ENCODE measurements at regions not wholly inside any gene's neighbourhood (a gene's known extent, or its start where the extent isn't known, plus 50 kb on each side); places are given as distances from the start of the nearest gene placed in this dataset.

GRCh38 chr15:59885832-59886231 lies 118.3 kb upstream of the FOXB1 start:
- Mint-ChIP-seq H3K36me3 (ENCODE audit: insufficient read depth in 2 of 2) (no peaks in the 10 kb centered on the region), H3K27me3 (ENCODE audit: low read depth) (no peaks in the 10 kb centered on the region), H3K9me3 (peaks cover 0 to 3% of the 10 kb centered on the region in 2 donors), H3K27ac (no peak overlapping the region), H3K4me1 (ENCODE audit: low read depth) (no peaks in the 10 kb centered on the region), H3K4me3 (no peak overlapping the region)
- DNase-seq (no peak), ATAC-seq (replicated peaks in 1 of 2) (no peak)

- Mint-ChIP-seq H3K4me3 (no peak overlapping the region), H3K27me3 (ENCODE audit: low read depth) (no peaks in the 10 kb centered on the region), H3K27ac (no peak overlapping the region), H3K9me3 (no peaks in the 10 kb centered on the region), H3K4me1 (ENCODE audit: low read depth) (no peaks in the 10 kb centered on the region), H3K36me3 (ENCODE audit: insufficient read depth in 2 of 2) (no peaks in the 10 kb centered on the region)
- DNase-seq, result no peak
- ATAC-seq (replicated peaks in 1 of 2), result no peak
Observed at GRCh38 chr15:59879506-59880265, 124.4 kb upstream of the FOXB1 start.

GRCh38 chr15:59876140-59876539 lies 128.0 kb upstream of the FOXB1 start:
- no peak for ATAC-seq (replicated peaks in 1 of 2)
- H3K4me1 Mint-ChIP-seq (ENCODE audit: low read depth), result no peaks in the 10 kb centered on the region
- no peaks in the 10 kb centered on the region for H3K36me3 Mint-ChIP-seq (ENCODE audit: insufficient read depth in 2 of 2)
- H3K4me3 Mint-ChIP-seq, result no peak overlapping the region
- DNase-seq, result no peak
- peaks cover 4% of the 10 kb centered on the region for H3K27me3 Mint-ChIP-seq (ENCODE audit: low read depth)
- no peak overlapping the region for H3K27ac Mint-ChIP-seq
- H3K9me3 Mint-ChIP-seq, result no peaks in the 10 kb centered on the region

- Mint-ChIP-seq H3K36me3 (ENCODE audit: insufficient read depth in 2 of 2) (no peaks in the 10 kb centered on the region), H3K4me3 (no peak overlapping the region), H3K27me3 (ENCODE audit: low read depth) (peaks cover 4% of the 10 kb centered on the region), H3K27ac (no peak overlapping the region), H3K4me1 (ENCODE audit: low read depth) (no peaks in the 10 kb centered on the region), H3K9me3 (no peaks in the 10 kb centered on the region)
- DNase-seq, result no peak
- no peak for ATAC-seq (replicated peaks in 1 of 2)
Observed at GRCh38 chr15:59873644-59874272, 130.4 kb upstream of the FOXB1 start.

- H3K27me3 Mint-ChIP-seq (ENCODE audit: low read depth), result no peaks in the 10 kb centered on the region
- ATAC-seq (replicated peaks in 1 of 2) (no peak), DNase-seq (no peak)
Observed at GRCh38 chr15:59867086-59867855, 136.8 kb upstream of the FOXB1 start.

GRCh38 chr15:59866642-59867041 lies 137.5 kb upstream of the FOXB1 start:
- Mint-ChIP-seq H3K36me3 (ENCODE audit: insufficient read depth in 2 of 2) (no peaks in the 10 kb centered on the region), H3K4me3 (no peak overlapping the region), H3K27ac (no peak overlapping the region), H3K27me3 (ENCODE audit: low read depth) (no peaks in the 10 kb centered on the region), H3K9me3 (no peaks in the 10 kb centered on the region), H3K4me1 (ENCODE audit: low read depth) (no peaks in the 10 kb centered on the region)
- no peak for DNase-seq
- no peak for ATAC-seq (replicated peaks in 1 of 2)

More at GRCh38 chr15:59867086-59867855, 136.8 kb upstream of the FOXB1 start:
- H3K4me1 Mint-ChIP-seq (ENCODE audit: low read depth), result no peaks in the 10 kb centered on the region
- no peak overlapping the region for H3K4me3 Mint-ChIP-seq
- H3K36me3 Mint-ChIP-seq (ENCODE audit: insufficient read depth in 2 of 2), result no peaks in the 10 kb centered on the region
- H3K9me3 Mint-ChIP-seq, result no peaks in the 10 kb centered on the region
- H3K27ac Mint-ChIP-seq, result no peak overlapping the region

GRCh38 chr15:59862191-59863155 lies 141.6 kb upstream of the FOXB1 start:
- Mint-ChIP-seq H3K27me3 (ENCODE audit: low read depth) (no peaks in the 10 kb centered on the region), H3K9me3 (no peaks in the 10 kb centered on the region), H3K4me1 (ENCODE audit: low read depth) (no peaks in the 10 kb centered on the region), H3K27ac (no peak overlapping the region), H3K4me3 (no peak overlapping the region), H3K36me3 (ENCODE audit: insufficient read depth in 2 of 2) (no peaks in the 10 kb centered on the region)
- no peak for ATAC-seq (replicated peaks in 1 of 2)
- no peak for DNase-seq

- DNase-seq, result no peak
- no peak for ATAC-seq (replicated peaks in 1 of 2)
- Mint-ChIP-seq H3K27me3 (ENCODE audit: low read depth) (no peaks in the 10 kb centered on the region), H3K4me3 (no peak overlapping the region), H3K27ac (no peak overlapping the region), H3K36me3 (ENCODE audit: insufficient read depth in 2 of 2) (no peaks in the 10 kb centered on the region), H3K4me1 (ENCODE audit: low read depth) (no peaks in the 10 kb centered on the region), H3K9me3 (no peaks in the 10 kb centered on the region)
Observed at GRCh38 chr15:59847968-59848367, 156.1 kb upstream of the FOXB1 start.

GRCh38 chr15:59845942-59846499 lies 156.9 kb upstream of the BNIP2 start:
- Mint-ChIP-seq H3K9me3 (no peaks in the 10 kb centered on the region), H3K36me3 (ENCODE audit: insufficient read depth in 2 of 2) (no peaks in the 10 kb centered on the region), H3K4me1 (ENCODE audit: low read depth) (no peaks in the 10 kb centered on the region), H3K4me3 (no peak overlapping the region), H3K27ac (no peak overlapping the region), H3K27me3 (ENCODE audit: low read depth) (no peaks in the 10 kb centered on the region)
- no peak for DNase-seq
- no peak for ATAC-seq (replicated peaks in 1 of 2)

GRCh38 chr15:59843609-59844008 lies 154.5 kb upstream of the BNIP2 start:
- H3K36me3 Mint-ChIP-seq (ENCODE audit: insufficient read depth in 2 of 2), result no peaks in the 10 kb centered on the region
- H3K9me3 Mint-ChIP-seq, result no peaks in the 10 kb centered on the region
- ATAC-seq (replicated peaks in 1 of 2), result no peak
- no peak for DNase-seq
- H3K27me3 Mint-ChIP-seq (ENCODE audit: low read depth), result no peaks in the 10 kb centered on the region
- H3K4me3 Mint-ChIP-seq, result no peak overlapping the region
- peaks cover 11% of the 10 kb centered on the region for H3K4me1 Mint-ChIP-seq (ENCODE audit: low read depth)
- H3K27ac Mint-ChIP-seq, result no peak overlapping the region

- H3K9me3 Mint-ChIP-seq, result no peaks in the 10 kb centered on the region
- no peak overlapping the region for H3K27ac Mint-ChIP-seq
- no peak overlapping the region for H3K4me3 Mint-ChIP-seq
- H3K4me1 Mint-ChIP-seq (ENCODE audit: low read depth), result peaks cover 17% of the 10 kb centered on the region
- ATAC-seq (replicated peaks in 1 of 2) (no peak), DNase-seq (no peak)
- no peaks in the 10 kb centered on the region for H3K27me3 Mint-ChIP-seq (ENCODE audit: low read depth)
- H3K36me3 Mint-ChIP-seq (ENCODE audit: insufficient read depth in 2 of 2), result no peaks in the 10 kb centered on the region
Observed at GRCh38 chr15:59841036-59841435, 151.9 kb upstream of the BNIP2 start.

GRCh38 chr15:59839906-59840305 lies 150.8 kb upstream of the BNIP2 start:
- no peaks in the 10 kb centered on the region for H3K36me3 Mint-ChIP-seq (ENCODE audit: insufficient read depth in 2 of 2)
- no peak overlapping the region for H3K4me3 Mint-ChIP-seq
- peaks cover 17% of the 10 kb centered on the region for H3K4me1 Mint-ChIP-seq (ENCODE audit: low read depth)
- no peak for DNase-seq
- H3K9me3 Mint-ChIP-seq, result no peaks in the 10 kb centered on the region
- no peak overlapping the region for H3K27ac Mint-ChIP-seq
- ATAC-seq (replicated peaks in 1 of 2), result no peak
- H3K27me3 Mint-ChIP-seq (ENCODE audit: low read depth), result no peaks in the 10 kb centered on the region
